ENCODE measurements at regions not wholly inside any gene's neighbourhood (a gene's known extent, or its start where the extent isn't known, plus 50 kb on each side); places are given as distances from the start of the nearest gene placed in this dataset.

DNA sequence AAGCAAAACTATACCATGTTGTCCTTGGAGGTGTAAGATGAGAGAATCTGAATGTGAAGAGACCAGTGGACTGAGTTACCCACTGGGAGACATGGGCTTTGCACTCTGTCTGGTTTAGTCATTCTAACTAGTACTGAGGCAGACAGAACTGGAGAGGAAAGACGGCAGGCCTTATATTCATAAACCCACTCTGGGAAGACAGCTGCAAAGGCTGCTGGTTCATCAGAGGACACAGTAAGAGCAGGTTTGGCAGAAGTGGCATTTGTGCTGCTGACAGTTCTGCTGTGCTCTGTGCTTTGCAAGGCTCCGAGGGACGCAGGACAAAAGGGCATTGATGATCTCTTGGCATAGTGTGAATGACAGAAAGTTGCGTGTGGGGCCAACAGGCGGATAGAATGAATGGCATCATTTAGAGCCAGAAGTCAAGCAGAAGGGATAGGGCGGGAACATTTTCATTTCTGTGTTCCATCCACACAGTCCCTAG is 142.3 kb upstream of the TENT5A start:
- Histone ChIP-seq H3K9ac (ENCODE audit: low read depth in 1 of 2, low read length in 2 of 2) (no peak overlapping the region), H3K36me3 (ENCODE audit: control insufficient read depth in 4 of 4, insufficient read depth in 3 of 4, low read depth in 1 of 4, low read length in 3 of 4) (no peaks in the 10 kb centered on the region), H3K27ac (ENCODE audit: low read depth in 1 of 2, low read length in 2 of 2) (peak overlapping the region; percentile 53 to 58), H3K27me3 (ENCODE audit: control insufficient read depth in 4 of 4, insufficient read depth in 4 of 4, low read length in 3 of 4) (no peaks in the 10 kb centered on the region), H3K4me1 (ENCODE audit: control insufficient read depth in 4 of 4, insufficient read depth in 4 of 4, low read length in 3 of 4) (peaks cover 2 to 22% (median 12%) of the 10 kb centered on the region in 4 donors), H3K9me3 (ENCODE audit: control insufficient read depth in 4 of 4, low read length in 3 of 4) (no peaks in the 10 kb centered on the region), H3K4me3 (ENCODE audit: low read depth in 1 of 3, low read length in 3 of 3) (no peak overlapping the region)
- DNase-seq (ENCODE audit: low spot score), result no peak
- WGBS, result 29% methylated on average over 6 of the region's 6 CpGs
- TF ChIP-seq TAF1 (conservative IDR thresholded peaks at IDR 0.05), result no peak
- TF ChIP-seq, protein P1, sequence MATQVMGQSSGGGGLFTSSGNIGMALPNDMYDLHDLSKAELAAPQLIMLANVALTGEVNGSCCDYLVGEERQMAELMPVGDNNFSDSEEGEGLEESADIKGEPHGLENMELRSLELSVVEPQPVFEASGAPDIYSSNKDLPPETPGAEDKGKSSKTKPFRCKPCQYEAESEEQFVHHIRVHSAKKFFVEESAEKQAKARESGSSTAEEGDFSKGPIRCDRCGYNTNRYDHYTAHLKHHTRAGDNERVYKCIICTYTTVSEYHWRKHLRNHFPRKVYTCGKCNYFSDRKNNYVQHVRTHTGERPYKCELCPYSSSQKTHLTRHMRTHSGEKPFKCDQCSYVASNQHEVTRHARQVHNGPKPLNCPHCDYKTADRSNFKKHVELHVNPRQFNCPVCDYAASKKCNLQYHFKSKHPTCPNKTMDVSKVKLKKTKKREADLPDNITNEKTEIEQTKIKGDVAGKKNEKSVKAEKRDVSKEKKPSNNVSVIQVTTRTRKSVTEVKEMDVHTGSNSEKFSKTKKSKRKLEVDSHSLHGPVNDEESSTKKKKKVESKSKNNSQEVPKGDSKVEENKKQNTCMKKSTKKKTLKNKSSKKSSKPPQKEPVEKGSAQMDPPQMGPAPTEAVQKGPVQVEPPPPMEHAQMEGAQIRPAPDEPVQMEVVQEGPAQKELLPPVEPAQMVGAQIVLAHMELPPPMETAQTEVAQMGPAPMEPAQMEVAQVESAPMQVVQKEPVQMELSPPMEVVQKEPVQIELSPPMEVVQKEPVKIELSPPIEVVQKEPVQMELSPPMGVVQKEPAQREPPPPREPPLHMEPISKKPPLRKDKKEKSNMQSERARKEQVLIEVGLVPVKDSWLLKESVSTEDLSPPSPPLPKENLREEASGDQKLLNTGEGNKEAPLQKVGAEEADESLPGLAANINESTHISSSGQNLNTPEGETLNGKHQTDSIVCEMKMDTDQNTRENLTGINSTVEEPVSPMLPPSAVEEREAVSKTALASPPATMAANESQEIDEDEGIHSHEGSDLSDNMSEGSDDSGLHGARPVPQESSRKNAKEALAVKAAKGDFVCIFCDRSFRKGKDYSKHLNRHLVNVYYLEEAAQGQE (IDR thresholded peaks at IDR 0.05), result peak; percentile 34
- no peak for TF ChIP-seq FOXA1 (IDR thresholded peaks at IDR 0.05)
- TF ChIP-seq, protein P2, sequence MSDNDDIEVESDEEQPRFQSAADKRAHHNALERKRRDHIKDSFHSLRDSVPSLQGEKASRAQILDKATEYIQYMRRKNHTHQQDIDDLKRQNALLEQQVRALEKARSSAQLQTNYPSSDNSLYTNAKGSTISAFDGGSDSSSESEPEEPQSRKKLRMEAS (IDR thresholded peaks at IDR 0.05), result peak; percentile 43
- no peak for TF ChIP-seq GABPA (IDR thresholded peaks at IDR 0.05 in 1 of 2, conservative IDR thresholded peaks at IDR 0.05 in 1 of 2)
- TF ChIP-seq, protein P3, sequence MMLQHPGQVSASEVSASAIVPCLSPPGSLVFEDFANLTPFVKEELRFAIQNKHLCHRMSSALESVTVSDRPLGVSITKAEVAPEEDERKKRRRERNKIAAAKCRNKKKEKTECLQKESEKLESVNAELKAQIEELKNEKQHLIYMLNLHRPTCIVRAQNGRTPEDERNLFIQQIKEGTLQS (IDR thresholded peaks at IDR 0.05), result no peak
- TF ChIP-seq SP1 (IDR thresholded peaks at IDR 0.05), result peak; percentile 56
- peak in 1 of 2 donors; percentile 29 for TF ChIP-seq JUND (IDR thresholded peaks at IDR 0.05)
- TF ChIP-seq HNF4A (conservative IDR thresholded peaks at IDR 0.05), result peak; percentile 68 to 81
- TF ChIP-seq EGR1 (IDR thresholded peaks at IDR 0.05; ENCODE audit: low read depth in 2 of 2), result no peak
- TF ChIP-seq RAD21 (IDR thresholded peaks at IDR 0.05), result peak; percentile 54 to 68
- TF ChIP-seq RXRA (IDR thresholded peaks at IDR 0.05), result peak; percentile 77 to 79
- peak; percentile 42 for TF ChIP-seq YY1 (IDR thresholded peaks at IDR 0.05)
- no peak for TF ChIP-seq FOXA2 (IDR thresholded peaks at IDR 0.05)
- peak; percentile 6 for TF ChIP-seq NR2F2 (IDR thresholded peaks at IDR 0.05)
- TF ChIP-seq, protein P4, sequence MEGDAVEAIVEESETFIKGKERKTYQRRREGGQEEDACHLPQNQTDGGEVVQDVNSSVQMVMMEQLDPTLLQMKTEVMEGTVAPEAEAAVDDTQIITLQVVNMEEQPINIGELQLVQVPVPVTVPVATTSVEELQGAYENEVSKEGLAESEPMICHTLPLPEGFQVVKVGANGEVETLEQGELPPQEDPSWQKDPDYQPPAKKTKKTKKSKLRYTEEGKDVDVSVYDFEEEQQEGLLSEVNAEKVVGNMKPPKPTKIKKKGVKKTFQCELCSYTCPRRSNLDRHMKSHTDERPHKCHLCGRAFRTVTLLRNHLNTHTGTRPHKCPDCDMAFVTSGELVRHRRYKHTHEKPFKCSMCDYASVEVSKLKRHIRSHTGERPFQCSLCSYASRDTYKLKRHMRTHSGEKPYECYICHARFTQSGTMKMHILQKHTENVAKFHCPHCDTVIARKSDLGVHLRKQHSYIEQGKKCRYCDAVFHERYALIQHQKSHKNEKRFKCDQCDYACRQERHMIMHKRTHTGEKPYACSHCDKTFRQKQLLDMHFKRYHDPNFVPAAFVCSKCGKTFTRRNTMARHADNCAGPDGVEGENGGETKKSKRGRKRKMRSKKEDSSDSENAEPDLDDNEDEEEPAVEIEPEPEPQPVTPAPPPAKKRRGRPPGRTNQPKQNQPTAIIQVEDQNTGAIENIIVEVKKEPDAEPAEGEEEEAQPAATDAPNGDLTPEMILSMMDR (IDR thresholded peaks at IDR 0.05; ENCODE audit: low read depth, low read length, missing input control), result no peak
- TF ChIP-seq, protein P5, sequence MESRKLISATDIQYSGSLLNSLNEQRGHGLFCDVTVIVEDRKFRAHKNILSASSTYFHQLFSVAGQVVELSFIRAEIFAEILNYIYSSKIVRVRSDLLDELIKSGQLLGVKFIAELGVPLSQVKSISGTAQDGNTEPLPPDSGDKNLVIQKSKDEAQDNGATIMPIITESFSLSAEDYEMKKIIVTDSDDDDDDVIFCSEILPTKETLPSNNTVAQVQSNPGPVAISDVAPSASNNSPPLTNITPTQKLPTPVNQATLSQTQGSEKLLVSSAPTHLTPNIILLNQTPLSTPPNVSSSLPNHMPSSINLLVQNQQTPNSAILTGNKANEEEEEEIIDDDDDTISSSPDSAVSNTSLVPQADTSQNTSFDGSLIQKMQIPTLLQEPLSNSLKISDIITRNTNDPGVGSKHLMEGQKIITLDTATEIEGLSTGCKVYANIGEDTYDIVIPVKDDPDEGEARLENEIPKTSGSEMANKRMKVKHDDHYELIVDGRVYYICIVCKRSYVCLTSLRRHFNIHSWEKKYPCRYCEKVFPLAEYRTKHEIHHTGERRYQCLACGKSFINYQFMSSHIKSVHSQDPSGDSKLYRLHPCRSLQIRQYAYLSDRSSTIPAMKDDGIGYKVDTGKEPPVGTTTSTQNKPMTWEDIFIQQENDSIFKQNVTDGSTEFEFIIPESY (IDR thresholded peaks at IDR 0.05), result peak; percentile 15
- TF ChIP-seq HNF4G (IDR thresholded peaks at IDR 0.05), result no peak

Data from liver (tissue), 8 donors.